ENCODE measurements at regions not wholly inside any gene's neighbourhood (a gene's known extent, or its start where the extent isn't known, plus 50 kb on each side); places are given as distances from the start of the nearest gene placed in this dataset.

GRCh38 chr9:11064909-11065308 is 452.1 kb upstream of the PTPRD start:
- TF ChIP-seq CTCF (conservative IDR thresholded peaks at IDR 0.05; ENCODE audit: low read depth, low read length) = no peak
- TF ChIP-seq EZH2 (IDR thresholded peaks at IDR 0.05; ENCODE audit: borderline replicate concordance, low read depth, low read length, poor library complexity, severe bottlenecking) = no peak
